Astrocyte of the spinal cord (primary cell): ENCODE measurements at regions not wholly inside any gene's neighbourhood (a gene's known extent, or its start where the extent isn't known, plus 50 kb on each side); places are given as distances from the start of the nearest gene placed in this dataset.

Source experiments
- DNase-seq: peaks from one replicate; pipeline ENCODE4 v3.0.0; 2011; ENCODE audit warnings: low read depth, low spot score
- H3K4me3 ChIP-seq: 2 replicates; pipeline ENCODE4 v1.5.1; 2011; ENCODE audit warnings: low read depth, mild to moderate bottlenecking, low read length, moderate library complexity
- in situ Hi-C: cut with HindIII; loops from 2 replicates; pipeline ENCODE4 v1.10.0; 2017; ENCODE audit warnings: low sequenced_read_pairs
- TF ChIP-seq, protein P1 (sequence below): IDR thresholded peaks from 2 replicates; pipeline ENCODE4 v1.5.1; 2012; ENCODE audit warnings: low read depth, mild to moderate bottlenecking, low read length, inconsistent platforms

DNA sequence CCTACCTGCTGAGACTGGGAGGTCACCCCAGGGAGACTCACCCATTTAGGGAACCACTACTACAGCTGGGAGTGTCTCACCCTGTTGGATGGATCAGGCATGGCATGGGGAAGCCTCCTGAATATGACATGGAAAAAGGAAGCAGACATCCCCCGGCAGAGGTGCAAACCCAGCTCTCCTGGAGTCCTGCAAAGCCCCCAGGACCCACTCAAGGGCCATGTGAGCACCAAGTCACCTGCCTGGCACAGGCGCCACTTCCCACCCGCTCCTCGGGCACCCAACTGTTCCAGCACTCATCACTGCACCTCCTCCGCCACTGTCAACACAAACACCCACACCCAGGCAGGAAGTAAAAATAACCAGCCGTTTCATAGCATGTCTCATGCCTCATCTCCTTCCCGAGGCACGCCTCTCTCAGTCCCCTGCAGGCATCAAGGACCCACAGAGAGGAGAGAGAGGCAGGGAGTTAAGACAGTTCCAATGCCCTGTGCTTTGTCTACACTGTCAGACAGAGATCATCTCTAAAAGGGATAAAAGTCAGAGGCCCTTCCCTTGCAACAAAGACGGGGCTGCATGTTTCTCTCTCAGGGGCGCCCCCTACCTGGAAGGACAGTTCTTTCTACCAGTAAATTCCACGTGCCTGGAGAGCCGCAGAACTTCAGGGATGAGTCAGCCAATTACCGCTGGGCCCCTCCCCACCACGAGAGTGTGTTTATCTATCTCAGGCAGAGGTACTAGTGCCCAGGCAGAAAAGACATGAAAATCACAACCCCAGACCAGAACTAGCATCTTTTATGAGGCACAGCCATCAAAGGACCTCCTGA, 150.1 kb upstream of the SOD1 start:
- TF ChIP-seq, protein P1, sequence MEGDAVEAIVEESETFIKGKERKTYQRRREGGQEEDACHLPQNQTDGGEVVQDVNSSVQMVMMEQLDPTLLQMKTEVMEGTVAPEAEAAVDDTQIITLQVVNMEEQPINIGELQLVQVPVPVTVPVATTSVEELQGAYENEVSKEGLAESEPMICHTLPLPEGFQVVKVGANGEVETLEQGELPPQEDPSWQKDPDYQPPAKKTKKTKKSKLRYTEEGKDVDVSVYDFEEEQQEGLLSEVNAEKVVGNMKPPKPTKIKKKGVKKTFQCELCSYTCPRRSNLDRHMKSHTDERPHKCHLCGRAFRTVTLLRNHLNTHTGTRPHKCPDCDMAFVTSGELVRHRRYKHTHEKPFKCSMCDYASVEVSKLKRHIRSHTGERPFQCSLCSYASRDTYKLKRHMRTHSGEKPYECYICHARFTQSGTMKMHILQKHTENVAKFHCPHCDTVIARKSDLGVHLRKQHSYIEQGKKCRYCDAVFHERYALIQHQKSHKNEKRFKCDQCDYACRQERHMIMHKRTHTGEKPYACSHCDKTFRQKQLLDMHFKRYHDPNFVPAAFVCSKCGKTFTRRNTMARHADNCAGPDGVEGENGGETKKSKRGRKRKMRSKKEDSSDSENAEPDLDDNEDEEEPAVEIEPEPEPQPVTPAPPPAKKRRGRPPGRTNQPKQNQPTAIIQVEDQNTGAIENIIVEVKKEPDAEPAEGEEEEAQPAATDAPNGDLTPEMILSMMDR, result peak; percentile 43
- H3K4me3 ChIP-seq, result no peak overlapping the region
- in situ Hi-C loops, result no loop called here
- DNase-seq, result peak; percentile 53

GRCh38 chr21:31505975-31506374, 153.5 kb upstream of the SOD1 start:
- in situ Hi-C loops, result no loop called here
- DNase-seq, result no peak
- TF ChIP-seq, protein P1, result no peak
- H3K4me3 ChIP-seq, result no peak overlapping the region

GRCh38 chr21:31503939-31504338, 155.6 kb upstream of the SOD1 start:
- DNase-seq, result no peak
- no peak overlapping the region for H3K4me3 ChIP-seq
- in situ Hi-C loops, result no loop called here
- TF ChIP-seq, protein P1, result no peak

DNA sequence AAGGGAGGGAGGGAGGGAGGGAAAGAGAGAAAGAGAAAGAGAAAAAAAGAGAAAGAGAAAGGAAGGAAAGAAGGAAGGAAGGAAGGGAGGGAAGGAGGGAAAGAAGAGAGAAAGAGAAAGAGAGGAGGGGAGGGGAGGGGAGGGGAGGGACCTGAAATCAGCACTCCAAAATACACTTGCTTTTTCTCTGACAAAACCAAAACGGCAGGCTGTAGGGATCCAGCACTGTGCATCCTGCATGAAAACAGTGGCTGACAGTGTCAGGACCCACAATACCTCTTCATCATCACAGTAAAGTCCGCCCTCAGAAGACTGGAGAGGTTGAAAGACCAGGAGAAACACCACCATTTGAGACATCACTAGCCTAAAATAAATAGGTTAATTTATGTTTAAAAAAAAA, 156.0 kb upstream of the SOD1 start:
- DNase-seq, result no peak
- in situ Hi-C loops, result no loop called here
- TF ChIP-seq, protein P1, result no peak

DNA sequence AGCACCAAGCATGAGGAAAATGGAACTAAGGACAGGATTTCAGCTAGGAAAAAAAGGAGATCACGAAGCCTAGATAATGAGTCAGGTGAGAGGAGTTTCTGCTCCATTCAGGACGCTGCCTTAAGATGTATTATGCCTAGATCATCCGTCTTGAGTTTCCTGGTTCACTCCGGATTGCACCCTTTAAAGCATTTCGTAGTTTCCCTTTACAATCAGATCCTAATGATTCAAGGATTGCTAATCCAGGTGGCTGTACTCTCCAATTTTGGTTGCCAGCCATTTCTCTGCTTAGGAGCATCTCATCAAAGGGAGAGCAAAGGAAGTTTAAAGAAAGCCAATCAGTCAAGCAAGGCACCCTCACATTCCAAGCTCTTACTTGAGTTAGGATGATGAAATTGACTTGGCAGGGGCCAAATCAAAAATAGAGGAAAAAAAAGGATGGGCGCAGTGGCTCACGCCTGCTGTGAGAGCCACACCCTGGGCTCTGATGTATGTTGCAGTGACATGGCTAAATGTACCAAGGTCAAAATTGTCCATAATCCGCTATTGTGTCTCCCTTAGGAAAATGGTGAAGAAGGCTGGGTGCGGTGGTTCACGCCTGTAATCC, 156.9 kb upstream of the SOD1 start:
- no peak overlapping the region for H3K4me3 ChIP-seq
- no peak for DNase-seq
- TF ChIP-seq, protein P1, result no peak
- in situ Hi-C loops, result no loop called here

More for the DNA sequence above, 156.0 kb upstream of the SOD1 start:
- H3K4me3 ChIP-seq, result no peak overlapping the region

GRCh38 chr21:31501926-31502325, 157.6 kb upstream of the SOD1 start:
- H3K4me3 ChIP-seq, result no peak overlapping the region
- TF ChIP-seq, protein P1, result no peak
- no peak for DNase-seq
- in situ Hi-C loops, result no loop called here
